Non-pigmented ciliary epithelial cell (primary cell): ENCODE measurements at regions not wholly inside any gene's neighbourhood (a gene's known extent, or its start where the extent isn't known, plus 50 kb on each side); places are given as distances from the start of the nearest gene placed in this dataset.

Experiments used
- DNase-seq: peaks from one replicate; pipeline ENCODE4 v3.0.0-alpha.2; 2010; ENCODE audit warnings: low read depth

DNA sequence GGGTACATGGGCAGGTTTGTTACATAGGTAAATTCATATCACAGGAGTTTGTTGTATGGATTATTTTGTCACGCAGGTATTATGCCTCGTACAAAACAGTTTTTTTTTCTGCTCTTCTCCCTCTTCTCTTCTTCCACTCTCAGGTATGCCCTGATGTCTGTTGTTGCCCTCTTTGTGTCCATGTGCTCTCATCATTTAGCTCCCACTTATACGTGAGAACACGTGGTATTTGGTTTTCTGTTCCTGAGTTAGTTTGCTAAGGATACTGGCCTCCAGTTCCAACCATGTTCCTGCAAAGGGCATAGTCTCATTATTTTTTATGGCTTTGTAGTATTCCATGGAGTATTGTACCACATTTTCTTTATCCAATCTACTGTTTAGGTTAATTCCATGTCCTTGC is 65.7 kb downstream of the UNC5CL start:
- DNase-seq, result no peak

- no peak for DNase-seq
Measured at GRCh38 chr6:40972814-40973213, 66.2 kb downstream of the UNC5CL start.

- DNase-seq, result no peak
Measured at GRCh38 chr6:40972190-40972589, 66.8 kb downstream of the UNC5CL start.

- DNase-seq, result no peak
Measured at GRCh38 chr6:40968620-40969164, 70.3 kb downstream of the UNC5CL start.

DNA sequence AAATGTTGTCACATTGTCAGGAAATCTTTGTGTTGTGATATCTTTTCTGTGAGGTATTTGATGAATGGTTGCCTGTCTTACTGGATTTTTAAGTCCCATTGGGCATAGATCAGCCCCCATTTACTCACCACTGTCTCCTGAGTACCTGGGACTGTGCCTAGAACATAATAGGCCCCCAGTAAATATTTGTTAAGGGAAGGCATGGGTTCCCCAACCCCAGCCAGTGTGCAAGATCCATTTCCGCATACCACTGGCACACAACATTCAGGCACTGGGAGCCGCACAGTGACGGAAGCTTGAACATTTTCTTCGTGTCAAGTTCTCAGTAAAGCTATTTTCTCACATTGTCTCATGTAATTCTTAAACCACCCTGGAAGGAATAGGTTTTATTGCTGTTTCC is 72.2 kb downstream of the UNC5CL start:
- DNase-seq, result no peak

DNA sequence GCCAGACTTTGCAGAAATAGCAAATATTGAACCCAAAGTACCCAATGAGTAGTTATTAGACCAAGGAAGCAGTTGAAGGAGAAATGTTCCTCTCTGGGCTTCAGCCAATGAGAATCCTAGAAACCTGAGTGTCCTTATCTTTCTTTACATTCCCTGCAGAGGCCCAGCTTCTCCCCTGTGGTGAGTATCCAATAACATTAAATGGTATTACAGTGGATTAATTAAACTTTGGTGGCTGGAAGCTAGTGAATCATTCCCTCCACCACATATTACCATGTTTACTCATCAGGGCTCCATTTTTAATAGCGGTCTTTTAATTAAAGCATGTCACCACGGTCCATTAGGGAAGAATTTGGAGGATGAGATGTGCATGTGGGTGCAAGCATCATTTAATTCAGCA is 74.0 kb downstream of the UNC5CL start:
- DNase-seq, result no peak

- no peak for DNase-seq
Measured at GRCh38 chr6:40963019-40963418, 76.0 kb downstream of the UNC5CL start.

DNA sequence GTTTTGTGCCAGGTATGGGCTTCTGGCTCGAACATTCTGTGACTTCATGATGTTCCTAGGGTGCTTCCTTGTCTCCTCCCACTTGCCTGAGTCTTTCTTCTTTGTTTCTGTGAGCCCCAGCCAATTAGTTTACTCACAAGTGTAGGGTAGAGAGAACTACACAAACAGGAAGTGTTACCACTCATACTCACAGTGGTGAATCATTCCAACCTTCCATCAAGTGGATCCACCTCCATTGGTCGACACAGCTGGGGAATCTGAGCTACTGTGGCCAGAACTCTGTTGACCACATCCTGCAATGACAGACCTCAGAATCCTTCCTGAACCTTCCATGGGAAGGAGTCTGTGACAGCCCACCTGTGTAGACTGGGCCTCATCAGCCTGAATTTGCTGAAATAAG is 76.8 kb downstream of the UNC5CL start:
- DNase-seq, result peak; percentile 90

GRCh38 chr6:40961831-40962230 is 77.2 kb downstream of the UNC5CL start:
- no peak for DNase-seq

DNA sequence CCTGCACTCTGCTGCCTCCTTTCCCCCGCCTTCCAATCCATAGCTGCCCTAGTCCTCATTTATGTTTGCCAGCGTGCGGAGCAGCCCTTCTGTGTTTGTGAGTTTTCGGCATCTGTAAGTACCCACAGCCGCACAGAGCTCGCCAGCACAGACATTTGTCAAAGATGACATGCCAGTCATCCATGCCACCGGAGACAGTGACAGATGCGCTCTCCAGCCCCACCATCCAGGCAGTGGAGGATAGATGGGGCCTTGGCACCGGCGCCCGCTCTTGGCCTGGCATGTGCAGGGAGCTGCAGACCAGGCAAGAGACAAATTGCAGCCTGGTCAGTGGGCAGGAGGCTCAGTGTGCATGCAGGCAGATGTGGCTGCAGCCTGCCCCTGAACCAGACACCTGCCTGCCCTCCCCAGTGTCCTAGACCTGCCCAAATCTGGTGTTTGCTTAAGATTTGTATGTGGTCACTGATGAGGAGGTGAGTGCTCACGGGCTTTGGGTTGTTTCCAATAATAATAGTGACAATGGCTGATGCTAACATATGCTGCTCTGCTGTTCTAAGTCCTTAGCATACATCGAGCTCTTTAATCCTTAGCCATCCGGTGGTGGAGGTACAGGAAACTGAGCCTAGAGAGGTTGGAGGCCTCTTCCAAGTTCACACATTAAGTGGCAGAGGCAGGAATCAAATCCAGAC is 78.1 kb downstream of the UNC5CL start:
- no peak for DNase-seq

- no peak for DNase-seq
Measured at GRCh38 chr6:40959781-40960327, 79.2 kb downstream of the UNC5CL start.

GRCh38 chr6:40958738-40959137 is 80.3 kb downstream of the UNC5CL start:
- DNase-seq, result no peak

GRCh38 chr6:40957616-40958492 is 81.2 kb downstream of the UNC5CL start:
- peak; percentile 49 for DNase-seq

DNA sequence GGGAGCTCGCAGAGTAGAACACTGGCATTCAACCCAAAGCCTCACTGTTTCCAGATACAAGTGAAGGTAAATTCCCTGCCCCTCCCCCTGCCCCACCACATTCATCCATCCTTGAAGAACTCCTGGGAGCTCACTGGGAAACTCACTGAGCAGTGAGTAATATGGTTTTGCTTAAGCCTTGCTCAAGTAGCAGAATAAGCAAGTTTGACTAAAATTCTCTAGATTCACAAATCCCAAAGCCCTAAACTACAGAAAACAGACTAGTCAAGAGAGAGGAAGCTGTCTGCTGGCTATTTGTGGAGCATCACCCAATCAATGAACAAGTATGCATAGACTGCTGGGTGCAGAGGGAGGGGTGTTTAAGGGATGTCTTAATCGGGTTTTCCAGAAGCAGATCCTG is 82.1 kb downstream of the UNC5CL start:
- no peak for DNase-seq

- DNase-seq, result no peak
Measured at GRCh38 chr6:40955178-40955545, 83.9 kb downstream of the UNC5CL start.

DNA sequence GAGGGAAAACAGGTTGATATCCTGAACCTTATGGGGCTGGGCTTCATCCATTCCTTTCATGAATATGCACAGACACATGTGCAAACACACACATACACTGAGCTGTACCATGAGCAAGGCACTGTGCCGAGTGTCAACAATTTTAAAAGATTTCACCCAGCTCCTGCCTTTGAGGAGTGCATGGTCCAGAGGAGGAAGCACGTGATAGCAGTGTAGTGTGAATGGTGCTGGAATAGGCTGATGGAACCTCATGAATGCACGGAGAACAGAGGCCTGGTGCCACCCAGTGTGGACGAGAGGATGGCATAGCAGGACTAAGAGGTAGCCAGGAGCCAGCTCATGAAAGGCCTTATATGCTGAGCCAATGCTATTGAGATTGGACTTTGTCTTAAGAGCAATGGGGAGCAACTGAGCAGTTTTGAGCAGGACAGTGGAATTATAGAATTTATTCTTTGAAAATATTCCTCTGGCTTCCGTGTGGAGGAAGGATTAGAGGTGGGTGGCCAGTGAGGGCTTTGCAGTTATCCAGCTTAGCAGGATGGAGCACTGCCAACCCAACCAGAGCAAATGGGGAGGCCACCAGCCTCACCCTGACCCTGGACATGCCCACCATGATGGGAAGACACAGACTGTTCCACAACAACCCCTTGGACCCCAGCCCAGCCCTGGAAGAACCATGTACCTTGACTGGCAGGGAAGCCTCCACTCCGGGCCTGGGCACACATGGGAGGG is 84.4 kb downstream of the UNC5CL start:
- no peak for DNase-seq

DNA sequence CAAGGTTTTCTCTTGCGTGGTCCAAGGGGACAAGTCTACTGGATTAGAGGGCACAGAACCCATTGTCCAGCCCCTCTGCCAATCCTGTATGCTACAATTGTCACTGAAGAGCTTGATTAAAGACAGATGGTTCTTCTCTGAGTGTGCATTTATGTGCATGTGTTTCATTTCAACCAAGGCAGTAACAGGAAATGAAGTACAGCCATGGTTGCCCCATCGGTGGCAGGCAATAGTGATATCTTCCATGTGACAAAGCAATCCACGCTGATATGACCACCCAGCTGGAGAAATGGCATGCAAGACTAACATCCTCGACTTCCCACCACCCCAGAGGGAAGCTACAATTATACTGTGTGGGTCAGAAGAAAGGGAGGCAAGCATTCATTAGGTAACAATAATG is 85.5 kb downstream of the UNC5CL start:
- no peak for DNase-seq

- no peak for DNase-seq
Measured at GRCh38 chr6:40950986-40951698, 87.9 kb downstream of the UNC5CL start.

DNA sequence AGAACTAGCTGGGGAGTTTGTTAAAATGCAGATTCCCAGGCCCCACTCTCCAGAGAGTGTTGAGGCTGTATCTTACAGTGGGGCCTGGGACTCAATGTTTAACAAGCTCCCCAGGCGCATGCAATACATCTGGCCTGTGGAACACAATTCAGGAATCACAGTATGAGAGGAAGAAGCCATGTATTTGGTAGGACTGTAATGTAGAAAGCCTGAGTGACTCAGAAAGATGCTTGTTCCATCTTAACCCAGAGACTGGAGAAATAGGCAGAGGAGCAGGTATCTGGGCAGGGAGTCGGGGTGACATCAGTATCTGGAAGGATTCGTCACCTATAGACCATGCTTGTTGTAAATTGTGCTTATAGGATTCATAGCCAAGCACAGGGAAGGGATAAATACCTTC is 90.5 kb downstream of the UNC5CL start:
- no peak for DNase-seq

DNA sequence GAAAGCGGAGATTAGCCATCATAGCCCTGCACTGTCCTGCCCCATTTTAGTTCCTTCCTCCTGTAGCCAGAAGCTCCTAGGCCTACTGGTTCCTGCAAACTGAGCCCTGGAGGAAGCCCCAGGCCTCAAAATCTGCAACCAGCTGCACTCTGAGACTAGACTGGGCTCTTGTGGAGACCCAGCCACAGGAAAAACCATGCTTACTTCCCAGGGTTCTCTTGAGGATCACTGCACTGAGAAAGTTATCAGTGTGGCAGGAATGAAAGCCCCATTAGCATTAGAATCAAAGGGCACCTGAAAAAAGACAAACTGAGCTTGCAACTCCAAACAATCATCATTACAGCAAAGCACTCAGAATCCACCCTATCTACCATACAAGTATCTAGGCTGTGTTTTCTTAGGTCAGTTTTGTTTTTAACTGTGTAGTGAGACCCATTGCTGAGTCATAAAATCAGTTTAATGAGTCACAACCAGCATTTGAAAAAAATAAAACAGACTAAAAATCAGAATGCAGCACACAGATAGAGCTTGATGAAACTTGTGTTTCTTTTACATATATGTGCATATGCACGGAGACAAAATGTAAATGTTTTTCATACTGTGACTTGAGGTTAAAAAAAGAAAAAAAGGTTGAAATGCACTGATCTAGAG is 91.0 kb downstream of the UNC5CL start:
- peak; percentile 49 for DNase-seq

DNA sequence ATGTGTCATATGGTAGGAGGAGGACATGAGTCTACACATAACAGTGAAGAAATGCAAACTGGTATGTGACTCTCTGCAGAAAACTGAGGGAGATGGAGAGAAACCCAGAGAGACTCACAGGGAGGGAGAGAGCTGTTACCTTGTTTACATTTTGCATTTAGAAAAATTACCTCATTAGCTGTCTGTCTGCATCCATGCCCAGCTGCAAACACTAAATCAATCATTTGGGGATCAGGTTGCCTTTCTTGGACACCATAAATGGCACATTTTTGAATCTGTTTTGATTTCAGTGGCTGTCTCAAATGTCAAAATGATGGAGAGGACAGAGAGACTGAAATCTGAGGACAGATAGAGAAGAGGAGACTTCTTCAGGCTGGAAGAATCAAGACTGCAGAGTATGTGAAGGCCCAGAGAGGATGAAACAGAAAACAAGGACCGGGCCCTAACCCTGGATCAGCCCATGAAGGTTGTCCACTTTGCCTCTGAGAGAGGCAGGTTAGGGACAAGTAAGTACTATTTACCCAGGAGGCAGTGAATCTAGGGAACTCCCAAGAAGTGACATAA is 92.2 kb downstream of the UNC5CL start:
- DNase-seq, result no peak
